MM.1S (cell line): ENCODE measurements at regions not wholly inside any gene's neighbourhood (a gene's known extent, or its start where the extent isn't known, plus 50 kb on each side); places are given as distances from the start of the nearest gene placed in this dataset.

Source experiments
- DNase-seq: peaks from one replicate; pipeline ENCODE4 v3.0.0-alpha.2; 2015
- H2AFZ ChIP-seq: fragments of 300-600 bp; sonication (generic); 2 replicates; pipeline ENCODE4 v1.6.0; 2016; ENCODE audit warnings: antibody characterized with exemption, low read length
- H3F3A ChIP-seq: fragments of 300-600 bp; sonication (generic); 2 replicates; pipeline ENCODE4 v1.6.1; 2016; ENCODE audit warnings: mild to moderate bottlenecking, antibody characterized with exemption, low read length, moderate library complexity, mixed read lengths; ENCODE audit not compliant: insufficient read depth
- H3K27ac ChIP-seq: fragments of 300-600 bp; sonication (generic); 2 replicates; pipeline ENCODE4 v1.5.1; 2016; ENCODE audit warnings: mild to moderate bottlenecking, low read length
- H3K27me3 ChIP-seq: fragments of 300-600 bp; sonication (generic); replicated peaks from 2 replicates; pipeline ENCODE4 v1.6.0; 2016; ENCODE audit warnings: low read length; ENCODE audit not compliant: insufficient read depth
- H3K36me3 ChIP-seq: fragments of 300-600 bp; sonication (generic); replicated peaks from 2 replicates; pipeline ENCODE4 v1.6.1; 2016; ENCODE audit warnings: mild to moderate bottlenecking, low read length, mixed read lengths; ENCODE audit not compliant: insufficient read depth
- H3K4me1 ChIP-seq: fragments of 300-600 bp; sonication (generic); 2 replicates; pipeline ENCODE4 v1.6.1; 2016; ENCODE audit warnings: low read length, mixed read lengths
- H3K4me2 ChIP-seq: fragments of 300-600 bp; sonication (generic); 2 replicates; pipeline ENCODE4 v1.6.0; 2016; ENCODE audit warnings: low read depth, low read length
- H3K4me3 ChIP-seq: fragments of 300-600 bp; sonication (generic); 2 replicates; pipeline ENCODE4 v1.5.1; 2016; ENCODE audit warnings: low read length, mixed read lengths
- H3K79me2 ChIP-seq: fragments of 300-600 bp; sonication (generic); 2 replicates; pipeline ENCODE4 v1.6.1; 2016; ENCODE audit warnings: mixed run types, low read length, mixed read lengths
- H3K9ac ChIP-seq: fragments of 300-600 bp; sonication (generic); 2 replicates; pipeline ENCODE4 v1.6.1; 2016; ENCODE audit warnings: low read length, mixed read lengths
- H3K9me2 ChIP-seq: fragments of 300-600 bp; sonication (generic); replicated peaks from 2 replicates; pipeline ENCODE4 v1.6.1; 2016; ENCODE audit warnings: mild to moderate bottlenecking, low read length, mixed read lengths; ENCODE audit not compliant: insufficient read depth
- H3K9me3 ChIP-seq: fragments of 300-600 bp; sonication (generic); replicated peaks from 2 replicates; pipeline ENCODE4 v1.6.1; 2016; ENCODE audit warnings: mild to moderate bottlenecking, low read length, mixed read lengths; ENCODE audit not compliant: insufficient read depth
- H4K20me1 ChIP-seq: fragments of 300-600 bp; sonication (generic); 2 replicates; pipeline ENCODE4 v1.6.1; 2016; ENCODE audit warnings: mild to moderate bottlenecking, low read length, moderate library complexity, mixed read lengths; ENCODE audit not compliant: insufficient read depth
- CTCF ChIP-seq: fragments of 300-600 bp; sonication (generic); IDR thresholded peaks from 2 replicates; pipeline ENCODE4 v1.5.1; 2016; ENCODE audit warnings: antibody characterized with exemption, low read length, mixed read lengths
- EZH2 ChIP-seq: fragments of 300-600 bp; sonication (generic); optimal IDR thresholded peaks from 2 replicates; pipeline ENCODE3; 2017; ENCODE audit warnings: low read depth, mild to moderate bottlenecking, antibody characterized with exemption, low read length, mixed read lengths
- EZH2phosphoT487 ChIP-seq: fragments of 300-600 bp; sonication (generic); IDR thresholded peaks from 2 replicates; pipeline ENCODE4 v1.6.1; 2018; ENCODE audit warnings: antibody characterized with exemption, low read length

- Histone ChIP-seq H3K9me2 (no peaks in the 10 kb centered on the region), H4K20me1 (no peaks in the 10 kb centered on the region), H3K27ac (no peak overlapping the region), H3K4me1 (no peaks in the 10 kb centered on the region), H2AFZ (no peak overlapping the region), H3K4me3 (no peak overlapping the region), H3K79me2 (no peaks in the 10 kb centered on the region), H3K9me3 (no peaks in the 10 kb centered on the region), H3K9ac (no peak overlapping the region), H3K36me3 (no peaks in the 10 kb centered on the region), H3K4me2 (no peak overlapping the region), H3F3A (no peaks in the 10 kb centered on the region), H3K27me3 (no peaks in the 10 kb centered on the region)
- no peak for TF ChIP-seq CTCF
- TF ChIP-seq EZH2phosphoT487, result no peak
- no peak for TF ChIP-seq EZH2
- no peak for DNase-seq
Observed at GRCh38 chr5:98637557-98637956, 135.9 kb upstream of the RGMB start.

GRCh38 chr5:98638111-98638510 is 135.4 kb upstream of the RGMB start:
- H2AFZ ChIP-seq, result no peak overlapping the region
- no peak for TF ChIP-seq CTCF
- no peak for TF ChIP-seq EZH2
- no peak for TF ChIP-seq EZH2phosphoT487
- no peaks in the 10 kb centered on the region for H3K27me3 ChIP-seq
- no peaks in the 10 kb centered on the region for H3K4me1 ChIP-seq
- H3K9ac ChIP-seq, result no peak overlapping the region
- no peaks in the 10 kb centered on the region for H4K20me1 ChIP-seq
- H3K9me3 ChIP-seq, result no peaks in the 10 kb centered on the region
- DNase-seq, result no peak
- H3K27ac ChIP-seq, result no peak overlapping the region
- no peaks in the 10 kb centered on the region for H3F3A ChIP-seq
- H3K4me2 ChIP-seq, result no peak overlapping the region
- H3K4me3 ChIP-seq, result no peak overlapping the region
- no peaks in the 10 kb centered on the region for H3K9me2 ChIP-seq
- H3K36me3 ChIP-seq, result no peaks in the 10 kb centered on the region
- H3K79me2 ChIP-seq, result no peaks in the 10 kb centered on the region

GRCh38 chr5:98638701-98639100 is 134.8 kb upstream of the RGMB start:
- no peaks in the 10 kb centered on the region for H4K20me1 ChIP-seq
- no peaks in the 10 kb centered on the region for H3K79me2 ChIP-seq
- TF ChIP-seq EZH2phosphoT487, result no peak
- no peak overlapping the region for H3K9ac ChIP-seq
- no peak overlapping the region for H3K27ac ChIP-seq
- no peaks in the 10 kb centered on the region for H3K27me3 ChIP-seq
- H3K9me3 ChIP-seq, result no peaks in the 10 kb centered on the region
- no peaks in the 10 kb centered on the region for H3K36me3 ChIP-seq
- H3K4me3 ChIP-seq, result no peak overlapping the region
- DNase-seq, result no peak
- H3F3A ChIP-seq, result no peaks in the 10 kb centered on the region
- H2AFZ ChIP-seq, result no peak overlapping the region
- no peaks in the 10 kb centered on the region for H3K4me1 ChIP-seq
- H3K4me2 ChIP-seq, result no peak overlapping the region
- no peaks in the 10 kb centered on the region for H3K9me2 ChIP-seq

- H3K36me3 ChIP-seq, result no peaks in the 10 kb centered on the region
- no peaks in the 10 kb centered on the region for H4K20me1 ChIP-seq
- no peak overlapping the region for H3K4me2 ChIP-seq
- TF ChIP-seq CTCF (no peak), EZH2phosphoT487 (no peak), EZH2 (no peak)
- H3K4me3 ChIP-seq, result no peak overlapping the region
- DNase-seq, result no peak
- no peaks in the 10 kb centered on the region for H3K9me3 ChIP-seq
- no peak overlapping the region for H3K9ac ChIP-seq
- no peaks in the 10 kb centered on the region for H3K27me3 ChIP-seq
- H3K4me1 ChIP-seq, result no peaks in the 10 kb centered on the region
- no peaks in the 10 kb centered on the region for H3K79me2 ChIP-seq
- H3F3A ChIP-seq, result no peaks in the 10 kb centered on the region
- H2AFZ ChIP-seq, result no peak overlapping the region
- H3K27ac ChIP-seq, result no peak overlapping the region
- no peaks in the 10 kb centered on the region for H3K9me2 ChIP-seq
Observed at GRCh38 chr5:98639274-98639673, 134.2 kb upstream of the RGMB start.
